Stimulated activated CD4-positive, alpha-beta T cell treated with anti-CD3 and anti-CD28 coated beads, Interleukin-4, amount 100 ng/mL, for 4 hours (primary cell): ENCODE measurements at regions not wholly inside any gene's neighbourhood (a gene's known extent, or its start where the extent isn't known, plus 50 kb on each side); places are given as distances from the start of the nearest gene placed in this dataset.
"Not testable (repeated sequence)": the region's sequence is repeated elsewhere in the genome, so short reads cannot be mapped to it uniquely, and the experiment has no call there.

Experiments used
- DNase-seq, 2 experiments: peaks; one replicate each; pipeline ENCODE4 v3.0.0-alpha.2; 2020

DNA sequence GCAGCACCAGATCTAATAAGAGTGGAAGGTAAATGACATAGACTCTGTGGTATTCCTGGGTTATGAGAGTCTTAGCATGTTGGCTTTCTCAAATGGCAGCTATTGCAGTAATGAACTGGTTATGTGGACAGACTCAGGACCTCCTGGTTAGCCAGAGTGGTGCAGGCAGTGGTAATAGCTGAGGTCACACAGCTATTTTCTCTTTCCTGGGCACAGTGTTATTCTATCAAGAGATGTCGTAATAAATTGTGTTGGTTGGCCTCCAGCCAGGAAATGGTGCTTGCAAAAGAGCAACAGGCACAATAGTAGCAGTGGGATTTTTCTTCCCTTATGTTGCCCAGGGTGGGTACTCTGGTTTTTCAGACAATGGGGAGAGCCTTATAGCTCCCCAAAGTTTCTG is 279.2 kb upstream of the FGF16 start:
- DNase-seq: no peak

DNA sequence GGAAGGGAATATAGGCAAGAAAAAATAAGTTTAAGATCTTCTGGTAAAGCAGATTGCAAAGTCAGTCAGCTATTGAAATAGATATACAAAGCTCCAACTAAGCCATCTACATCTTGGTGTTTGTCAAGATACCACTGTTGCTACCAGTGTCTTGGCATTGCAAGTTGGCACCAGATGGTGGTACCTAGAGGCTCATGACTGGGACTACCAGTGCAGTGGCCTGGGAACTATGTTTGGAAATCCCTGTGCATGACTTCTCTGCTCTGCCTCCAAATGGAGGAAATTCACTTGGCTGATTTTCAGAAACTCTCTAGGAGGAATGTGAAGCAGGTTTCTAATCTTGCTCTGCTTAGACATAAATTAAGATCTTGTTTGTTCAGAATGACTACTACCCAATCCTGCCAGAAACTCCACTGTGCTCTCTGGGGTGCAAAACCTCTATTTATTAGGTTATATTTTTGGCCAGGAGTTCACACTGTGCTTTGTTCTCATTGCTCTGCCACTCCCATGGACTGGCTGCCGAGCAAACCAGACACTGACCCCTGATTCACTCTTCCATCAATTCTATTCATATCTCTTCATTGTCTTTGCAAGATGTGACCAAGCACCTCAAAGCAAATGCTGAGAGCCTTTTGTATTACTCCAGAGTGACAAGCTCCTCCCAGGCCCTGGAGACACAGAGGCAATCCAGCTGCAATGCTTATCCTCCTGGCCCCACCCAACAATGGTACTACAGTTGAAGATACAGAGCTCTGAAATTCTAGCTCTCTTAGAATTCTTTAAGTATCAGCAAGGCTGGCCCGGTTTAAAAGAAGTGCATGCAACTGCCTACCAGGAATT is 272.3 kb upstream of the FGF16 start:
- no peak for DNase-seq

DNA sequence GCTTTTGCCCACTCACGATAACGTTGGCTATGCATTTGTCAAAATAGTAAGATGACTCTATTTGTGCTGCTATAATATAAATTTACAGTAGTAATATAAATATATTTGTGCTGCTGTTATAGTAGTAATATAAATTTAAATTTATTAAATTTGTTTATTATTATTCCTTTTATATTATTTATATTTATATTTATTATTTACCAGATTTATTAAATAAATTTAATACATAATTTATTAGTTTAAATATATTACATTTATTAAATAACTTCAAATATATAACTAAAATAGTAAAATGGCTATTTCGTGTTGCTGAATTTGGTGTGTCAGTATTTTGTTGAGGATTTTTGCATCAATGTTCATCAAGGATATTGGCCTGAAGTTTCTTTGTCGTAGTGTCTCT is 246.5 kb upstream of the FGF16 start:
- no peak for DNase-seq

DNA sequence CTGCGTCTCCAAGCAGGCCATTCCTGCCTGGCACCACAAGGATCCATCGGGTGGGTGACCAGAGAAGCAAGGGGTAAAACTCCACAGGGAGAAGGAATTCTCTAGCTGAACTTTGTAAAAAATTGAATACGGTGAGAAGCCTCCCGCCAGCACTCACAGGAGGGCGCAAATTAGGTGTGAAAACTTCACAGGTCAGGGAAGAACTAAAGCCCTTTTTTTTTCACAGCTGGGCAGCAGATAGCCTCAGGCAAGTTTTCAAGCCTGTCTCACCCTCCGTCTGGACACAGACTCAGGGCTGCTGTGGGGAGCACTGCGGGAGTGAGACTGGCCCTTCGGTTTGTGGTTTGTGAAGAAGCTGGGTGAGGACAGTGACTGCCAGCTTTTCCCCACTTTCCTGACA is 224.1 kb upstream of the FGF16 start:
- DNase-seq: no peak

DNA sequence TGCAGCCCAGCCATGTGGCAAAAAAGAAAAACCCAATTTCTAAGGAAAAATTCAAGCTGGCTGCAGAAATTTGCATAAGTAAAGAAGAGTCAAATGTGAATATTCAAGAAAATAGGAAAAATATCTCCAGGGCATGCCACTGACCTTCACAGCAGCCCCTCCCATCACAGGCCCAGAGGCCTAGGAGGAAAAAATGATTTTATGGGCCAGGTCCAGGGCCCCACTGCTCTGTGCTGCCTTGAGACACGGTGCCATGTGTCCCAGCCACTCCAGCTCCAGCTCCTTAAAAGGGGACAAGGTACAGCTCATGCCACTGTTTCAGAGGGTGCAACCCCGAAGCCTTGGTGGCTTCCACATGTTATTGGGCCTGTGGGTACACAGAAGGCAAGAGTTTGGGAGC is 182.7 kb upstream of the FGF16 start:
- DNase-seq: no peak

DNA sequence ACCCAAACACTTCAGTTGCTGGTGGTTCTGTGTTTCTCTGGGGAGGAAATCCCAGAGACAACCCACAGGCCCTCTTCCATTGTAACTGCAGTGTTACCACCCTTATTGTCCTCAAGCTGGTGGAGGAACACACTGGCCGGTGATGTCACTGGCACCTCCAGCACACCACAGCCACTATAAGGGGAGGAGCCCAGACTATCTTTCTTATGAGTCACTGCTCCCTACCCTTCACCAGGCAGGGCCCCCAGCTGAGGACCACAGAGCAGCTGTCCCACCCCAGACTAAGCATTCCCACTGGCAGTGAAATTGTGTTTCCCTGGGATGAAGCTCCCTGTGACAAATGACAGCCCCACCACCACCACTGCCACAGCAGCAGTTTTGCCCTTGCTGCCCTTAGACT is 171.8 kb upstream of the FGF16 start:
- no peak for DNase-seq

DNA sequence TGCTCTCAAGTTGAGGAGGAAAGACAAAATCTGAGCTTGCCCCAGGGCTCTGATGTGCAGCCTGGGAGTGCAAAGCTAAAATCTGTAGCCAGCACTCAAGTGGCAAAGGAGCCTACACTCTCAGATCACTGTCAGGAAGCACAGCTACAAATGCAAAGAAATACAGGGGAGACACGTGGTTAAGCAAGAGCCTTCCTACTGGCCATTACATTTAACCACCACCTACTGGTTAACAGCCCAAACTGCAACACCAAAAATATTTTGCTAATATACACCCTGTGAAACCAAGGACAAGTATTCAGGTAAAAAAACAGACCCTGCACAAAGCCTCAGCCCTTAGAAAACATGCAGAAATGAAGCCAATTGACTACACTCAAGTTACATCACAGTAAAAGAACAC is 170.4 kb upstream of the FGF16 start:
- DNase-seq: no peak

DNA sequence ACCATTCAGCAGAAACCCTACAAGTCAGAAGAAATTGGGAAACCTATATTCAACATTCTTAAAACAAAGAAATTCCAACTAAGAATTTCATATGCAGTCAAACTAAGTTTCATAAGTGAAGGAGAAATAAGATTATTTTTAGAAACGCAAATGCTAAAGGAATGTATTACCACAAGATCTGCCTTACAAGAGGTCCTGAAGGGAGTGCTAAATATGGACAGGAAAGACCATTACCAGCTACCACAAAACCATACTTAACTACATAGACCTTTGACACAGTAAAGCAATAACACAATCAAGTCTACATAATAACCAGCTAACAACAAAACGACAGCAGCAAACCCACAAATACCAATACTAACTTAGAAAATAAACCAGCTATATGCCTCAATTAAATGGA is 169.3 kb upstream of the FGF16 start:
- no peak for DNase-seq

DNA sequence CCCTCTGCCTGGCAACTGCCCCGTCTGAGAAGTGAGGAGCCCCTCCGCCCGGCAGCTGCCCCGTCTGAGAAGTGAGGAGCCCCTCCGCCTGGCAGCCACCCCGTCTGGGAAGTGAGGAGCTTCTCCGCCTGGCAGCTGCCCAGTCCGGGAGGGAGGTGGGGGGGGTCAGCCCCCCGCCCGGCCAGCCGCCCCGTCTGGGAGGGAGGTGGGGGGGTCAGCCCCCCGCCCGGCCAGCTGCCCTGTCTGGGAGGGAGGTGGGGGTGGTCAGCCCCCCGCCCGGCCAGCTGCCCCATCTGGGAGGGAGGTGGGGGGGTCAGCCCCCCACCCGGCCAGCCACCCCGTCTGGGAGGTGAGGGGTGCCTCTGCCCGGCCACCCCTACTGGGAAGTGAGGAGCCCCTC is 167.8 kb upstream of the FGF16 start:
- DNase-seq: not testable (repeated sequence)

DNA sequence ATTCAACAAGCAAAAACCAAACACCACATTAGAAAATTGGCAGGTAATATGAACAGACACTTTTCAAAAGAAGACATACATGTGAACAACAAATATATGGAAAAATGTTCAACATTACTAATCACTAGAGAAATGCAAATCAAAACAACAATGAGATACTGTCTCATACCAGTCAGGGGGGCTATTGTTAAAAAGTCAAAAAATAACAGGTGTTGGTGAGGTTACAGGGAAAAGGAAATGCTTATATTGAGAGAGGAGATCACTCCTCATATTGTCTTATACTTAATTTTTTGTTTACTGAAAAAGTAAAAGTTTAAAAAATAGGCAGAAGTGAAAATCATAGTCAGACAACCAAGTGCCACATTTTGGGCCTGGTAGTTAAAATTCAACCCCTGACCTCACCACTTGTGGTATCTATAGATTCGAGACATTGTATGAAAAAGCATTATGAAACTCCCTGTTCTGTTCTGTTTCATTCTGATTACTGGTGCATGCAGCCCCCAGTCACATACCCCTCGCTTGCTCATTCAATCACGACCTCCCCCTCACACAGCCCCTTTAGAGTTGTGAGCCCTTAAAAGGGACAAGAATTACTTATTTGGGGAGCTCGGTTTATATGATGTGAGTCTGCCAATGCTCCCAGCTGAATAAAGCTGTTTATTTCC is 153.7 kb upstream of the FGF16 start:
- DNase-seq: no peak

DNA sequence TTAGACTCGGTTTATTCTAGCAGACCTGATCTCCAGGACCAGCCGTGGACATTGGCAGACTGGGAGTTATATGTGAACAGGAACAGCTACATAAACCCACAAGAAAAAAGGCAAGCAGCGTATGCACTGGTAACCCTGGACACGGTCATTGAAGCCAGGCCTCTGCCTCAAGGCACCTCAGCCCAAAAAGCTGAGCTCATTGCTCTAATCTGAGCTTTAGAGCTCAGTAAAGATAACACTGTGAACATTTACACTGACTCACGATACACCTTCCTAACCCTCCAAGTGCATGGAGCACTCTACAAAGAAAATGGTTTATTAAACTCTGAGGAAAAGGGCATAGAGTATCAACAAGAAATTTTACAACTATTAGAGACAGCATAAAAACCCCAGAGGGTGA is 148.9 kb upstream of the FGF16 start:
- no peak for DNase-seq

DNA sequence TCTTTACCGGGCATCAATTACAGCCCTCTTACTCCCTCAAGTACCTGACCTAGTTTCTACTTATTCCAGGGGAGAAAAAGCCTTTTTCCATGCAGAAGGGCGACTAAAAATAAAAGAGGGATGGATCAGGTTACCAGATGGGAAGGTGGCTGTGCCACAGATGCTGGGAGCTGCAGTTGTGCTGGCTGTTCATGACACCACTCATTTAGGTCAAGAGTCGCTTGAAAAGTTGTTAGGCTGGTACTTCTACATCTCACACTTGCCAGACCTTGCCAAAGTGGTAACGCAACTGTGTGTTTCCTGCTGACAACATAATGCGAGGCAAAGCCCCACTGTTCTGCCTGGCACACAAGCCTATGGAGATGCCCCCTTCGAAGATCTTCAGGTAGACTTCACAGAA is 148.4 kb upstream of the FGF16 start:
- DNase-seq: no peak

DNA sequence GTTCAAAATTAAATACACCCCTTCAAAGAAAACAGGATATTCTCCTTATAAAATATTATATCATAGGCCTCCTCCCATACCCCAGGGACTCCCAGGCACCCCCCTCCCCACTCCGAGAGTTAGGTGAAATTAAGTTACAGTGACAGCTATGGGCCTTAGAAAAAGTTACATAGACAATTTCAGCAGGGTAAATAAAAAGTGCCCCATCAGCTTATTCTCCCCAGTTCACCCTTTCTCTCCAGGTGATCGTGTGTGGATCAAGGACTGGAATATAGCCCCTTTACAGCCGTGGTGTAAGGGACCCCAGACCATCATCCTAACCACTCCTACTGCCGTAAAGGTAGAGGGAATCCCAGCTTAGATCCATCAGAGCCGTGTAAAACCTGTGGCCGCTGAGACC is 147.6 kb upstream of the FGF16 start:
- DNase-seq: no peak

DNA sequence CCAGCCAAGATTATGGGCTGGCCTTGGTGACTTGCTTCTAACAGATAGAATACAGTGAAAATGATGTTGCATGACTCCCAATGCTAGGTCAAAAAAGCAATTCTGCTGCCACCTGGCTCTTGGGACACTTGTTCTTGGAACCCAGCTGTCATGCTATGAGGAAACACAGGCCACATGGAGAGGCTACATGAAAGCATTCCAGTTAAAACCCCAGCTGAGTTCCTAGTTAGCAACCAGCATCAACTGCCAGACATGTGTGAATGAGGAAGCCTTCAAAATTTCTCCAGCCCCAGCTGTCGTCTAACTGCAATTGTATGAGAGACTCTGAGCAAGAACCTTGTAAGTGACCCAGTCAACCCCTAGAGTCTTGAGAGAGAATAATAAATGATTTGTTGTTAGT is 105.2 kb upstream of the FGF16 start:
- no peak for DNase-seq

DNA sequence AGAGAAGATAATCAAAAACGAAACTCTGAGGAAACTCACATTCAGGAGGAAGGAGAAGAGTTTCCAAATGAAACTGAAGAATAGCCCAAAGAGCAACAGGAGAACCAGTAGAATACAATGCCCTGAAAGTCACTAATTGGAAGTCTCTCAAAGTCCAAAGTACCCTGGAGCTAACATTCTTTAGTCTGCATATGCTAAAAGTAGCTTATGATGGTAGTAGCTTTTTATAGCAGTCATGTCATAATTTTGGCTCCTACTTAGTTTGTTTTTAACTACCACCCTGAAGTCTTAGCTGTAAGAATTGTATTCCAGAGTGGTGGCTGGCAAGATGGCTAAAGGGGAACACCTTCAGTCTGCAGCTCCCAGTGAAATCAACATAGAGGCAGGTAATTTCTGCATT is 100.3 kb upstream of the FGF16 start:
- DNase-seq: no peak

DNA sequence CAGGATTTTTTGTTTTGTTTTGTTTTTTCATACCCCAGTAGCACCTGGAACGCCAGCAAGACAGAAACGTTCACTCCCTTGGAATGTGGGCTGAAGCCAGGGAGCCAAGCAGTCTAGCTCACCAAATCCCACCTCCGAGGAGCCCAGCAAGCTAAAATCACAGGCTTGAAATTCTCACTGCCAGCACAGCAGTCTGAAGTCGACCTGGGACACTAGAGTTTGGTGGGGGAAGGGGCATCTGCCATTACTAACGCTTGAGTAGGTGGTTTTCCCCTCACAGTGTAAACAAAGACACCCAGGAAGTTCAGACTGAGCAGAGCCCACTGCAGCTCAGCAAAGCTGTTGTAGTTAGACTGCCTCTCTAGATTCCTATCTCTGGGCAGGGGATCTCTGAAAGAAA is 99.6 kb upstream of the FGF16 start:
- DNase-seq: no peak

DNA sequence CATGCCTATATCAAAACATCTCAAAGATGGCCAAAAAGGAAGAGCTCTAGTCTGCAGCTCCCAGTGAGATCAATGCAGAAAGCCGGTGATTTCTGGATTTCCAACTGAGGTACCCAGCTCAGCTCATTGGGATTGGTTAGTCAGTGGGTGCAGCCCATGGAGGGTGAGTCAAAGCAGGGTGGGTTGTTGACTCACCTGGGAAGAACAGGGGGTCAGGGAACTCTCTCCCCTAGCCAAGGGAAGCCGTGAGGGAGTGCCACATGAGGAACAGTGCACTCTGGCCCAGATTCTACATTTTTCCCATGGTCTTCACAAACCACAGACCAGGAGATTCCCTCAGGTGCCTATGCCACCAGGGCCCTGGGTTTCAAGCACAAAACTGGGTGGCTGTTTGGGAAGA is 57.3 kb upstream of the FGF16 start:
- DNase-seq: no peak

DNA sequence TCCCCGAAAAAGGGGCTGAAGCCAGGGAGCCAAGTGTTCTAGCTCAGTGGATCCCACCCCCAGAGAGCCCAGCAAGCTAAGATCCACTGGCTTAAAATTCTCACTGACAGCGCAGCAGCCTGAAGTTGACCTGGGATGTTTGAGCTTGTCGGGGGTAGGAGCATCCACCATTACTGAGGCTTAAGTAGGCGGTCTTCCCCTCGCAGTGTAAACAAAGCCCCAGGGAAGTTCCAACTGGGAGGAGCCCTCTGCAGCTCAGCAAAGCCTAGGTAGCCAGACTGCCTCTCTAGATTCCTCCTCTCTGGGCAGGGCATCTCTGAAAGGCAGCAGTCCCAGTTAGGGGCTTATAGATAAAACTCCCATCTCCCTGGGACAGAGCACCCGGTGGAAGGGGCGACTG is 56.8 kb upstream of the FGF16 start:
- not testable (repeated sequence) for DNase-seq

DNA sequence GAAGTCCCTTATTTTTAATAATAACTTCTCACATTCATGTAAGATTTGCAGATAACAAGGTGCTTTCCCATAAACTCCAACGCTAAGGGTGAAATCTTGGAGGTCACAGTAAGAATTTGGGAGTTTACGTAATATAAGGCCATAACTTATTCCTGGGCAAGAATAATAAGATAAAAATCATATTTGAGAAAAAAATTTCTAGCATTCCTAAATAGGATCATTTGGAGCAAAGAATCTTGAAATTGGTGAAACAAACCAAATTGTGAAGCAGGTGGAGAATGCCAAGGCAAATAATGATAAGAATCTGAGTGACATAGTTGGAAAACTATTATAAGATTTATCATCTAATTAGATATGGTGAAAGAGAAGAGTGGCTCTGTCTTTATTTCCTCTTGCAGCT is 50.4 kb upstream of the FGF16 start:
- DNase-seq: no peak
